Hepatocyte (in vitro differentiated cells): ENCODE measurements at regions not wholly inside any gene's neighbourhood (a gene's known extent, or its start where the extent isn't known, plus 50 kb on each side); places are given as distances from the start of the nearest gene placed in this dataset.

ENCODE experiments used
- DNase-seq: peaks from one replicate; pipeline ENCODE4 v3.0.0-alpha.2; 2016; ENCODE audit warnings: low spot score
- H2AFZ ChIP-seq: fragments of 200-600 bp; sonication (generic); 2 replicates; pipeline ENCODE4 v1.6.0; 2016; ENCODE audit warnings: antibody characterized with exemption, mild to moderate bottlenecking
- H3K27ac ChIP-seq: fragments of 200-600 bp; sonication (generic); 2 replicates; pipeline ENCODE4 v1.5.1; 2016; ENCODE audit warnings: mild to moderate bottlenecking
- H3K27me3 ChIP-seq: fragments of 200-600 bp; sonication (generic); 2 replicates; pipeline ENCODE4 v1.6.1; 2016
- H3K36me3 ChIP-seq: fragments of 200-600 bp; sonication (generic); replicated peaks from 2 replicates; pipeline ENCODE4 v1.5.1; 2016; ENCODE audit warnings: low read depth; ENCODE audit not compliant: insufficient read depth
- H3K4me1 ChIP-seq: fragments of 200-600 bp; sonication (generic); 2 replicates; pipeline ENCODE4 v1.5.1; 2016; ENCODE audit warnings: mild to moderate bottlenecking, moderate library complexity; ENCODE audit not compliant: insufficient read depth
- H3K4me2 ChIP-seq: fragments of 200-600 bp; sonication (generic); 2 replicates; pipeline ENCODE4 v1.6.0; 2016
- H3K4me3 ChIP-seq: fragments of 200-600 bp; sonication (generic); 2 replicates; pipeline ENCODE4 v1.5.1; 2016; ENCODE audit warnings: mild to moderate bottlenecking
- H3K79me2 ChIP-seq: fragments of 200-600 bp; sonication (generic); 2 replicates; pipeline ENCODE4 v1.6.0; 2017; ENCODE audit warnings: mild to moderate bottlenecking
- H3K9me2 ChIP-seq: fragments of 200-600 bp; sonication (generic); replicated peaks from 2 replicates; pipeline ENCODE4 v1.6.0; 2017; ENCODE audit warnings: mild to moderate bottlenecking; ENCODE audit not compliant: insufficient read depth
- H3K9me3 ChIP-seq: fragments of 200-600 bp; sonication (generic); 2 replicates; pipeline ENCODE4 v1.5.1; 2016; ENCODE audit warnings: low read depth, mild to moderate bottlenecking
- H4K20me1 ChIP-seq: fragments of 200-600 bp; sonication (generic); 2 replicates; pipeline ENCODE4 v1.6.0; 2016; ENCODE audit warnings: mild to moderate bottlenecking; ENCODE audit not compliant: insufficient read depth, poor library complexity, severe bottlenecking
- EZH2 ChIP-seq: fragments of 200-600 bp; sonication (generic); IDR thresholded peaks from 2 replicates; pipeline ENCODE4 v1.6.1; 2016; ENCODE audit warnings: antibody characterized with exemption, mild to moderate bottlenecking, borderline replicate concordance
- EZH2phosphoT487 ChIP-seq: fragments of 200-600 bp; sonication (generic); IDR thresholded peaks from one replicate; pipeline ENCODE4 v1.6.1; 2018; ENCODE audit warnings: antibody characterized with exemption, mild to moderate bottlenecking, low read depth, moderate library complexity; ENCODE audit not compliant: unreplicated experiment, severe bottlenecking
- WGBS: methylation state at CpG from one replicate; pipeline ENCODE4 v1.1.6; 2016; ENCODE audit warnings: low lambda C conversion rate; ENCODE audit errors: missing lambda C conversion rate; 5-methylcytosine and 5-hydroxymethylcytosine counted together
- TF ChIP-seq, protein P1 (sequence below): fragments of 200-600 bp; sonication (generic); IDR thresholded peaks from 2 replicates; pipeline ENCODE4 v1.5.1; 2016; ENCODE audit warnings: antibody characterized with exemption, mild to moderate bottlenecking; ENCODE audit not compliant: poor library complexity

- Histone ChIP-seq H4K20me1 (no peaks in the 10 kb centered on the region), H3K36me3 (no peaks in the 10 kb centered on the region), H3K27me3 (no peaks in the 10 kb centered on the region), H3K4me2 (no peak overlapping the region), H3K4me1 (no peaks in the 10 kb centered on the region), H3K9me3 (no peaks in the 10 kb centered on the region), H3K4me3 (no peak overlapping the region), H3K27ac (no peak overlapping the region), H3K9me2 (no peaks in the 10 kb centered on the region), H3K79me2 (no peaks in the 10 kb centered on the region), H2AFZ (no peak overlapping the region)
- TF ChIP-seq EZH2 (no peak), EZH2phosphoT487 (no peak)
- TF ChIP-seq, protein P1, sequence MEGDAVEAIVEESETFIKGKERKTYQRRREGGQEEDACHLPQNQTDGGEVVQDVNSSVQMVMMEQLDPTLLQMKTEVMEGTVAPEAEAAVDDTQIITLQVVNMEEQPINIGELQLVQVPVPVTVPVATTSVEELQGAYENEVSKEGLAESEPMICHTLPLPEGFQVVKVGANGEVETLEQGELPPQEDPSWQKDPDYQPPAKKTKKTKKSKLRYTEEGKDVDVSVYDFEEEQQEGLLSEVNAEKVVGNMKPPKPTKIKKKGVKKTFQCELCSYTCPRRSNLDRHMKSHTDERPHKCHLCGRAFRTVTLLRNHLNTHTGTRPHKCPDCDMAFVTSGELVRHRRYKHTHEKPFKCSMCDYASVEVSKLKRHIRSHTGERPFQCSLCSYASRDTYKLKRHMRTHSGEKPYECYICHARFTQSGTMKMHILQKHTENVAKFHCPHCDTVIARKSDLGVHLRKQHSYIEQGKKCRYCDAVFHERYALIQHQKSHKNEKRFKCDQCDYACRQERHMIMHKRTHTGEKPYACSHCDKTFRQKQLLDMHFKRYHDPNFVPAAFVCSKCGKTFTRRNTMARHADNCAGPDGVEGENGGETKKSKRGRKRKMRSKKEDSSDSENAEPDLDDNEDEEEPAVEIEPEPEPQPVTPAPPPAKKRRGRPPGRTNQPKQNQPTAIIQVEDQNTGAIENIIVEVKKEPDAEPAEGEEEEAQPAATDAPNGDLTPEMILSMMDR, result no peak
- no peak for DNase-seq
- WGBS, result 70% methylated on average over 7 of the region's 7 CpGs
Observed at GRCh38 chr15:87500240-87500639, 756.3 kb downstream of the NTRK3 start.

GRCh38 chr15:87498560-87498959, 758.0 kb downstream of the NTRK3 start:
- 60% methylated on average over 5 of the region's 5 CpGs for WGBS
- Histone ChIP-seq H3K79me2 (no peaks in the 10 kb centered on the region), H3K4me3 (no peak overlapping the region), H4K20me1 (no peaks in the 10 kb centered on the region), H3K4me1 (no peaks in the 10 kb centered on the region), H3K4me2 (no peak overlapping the region), H3K9me3 (no peaks in the 10 kb centered on the region), H2AFZ (no peak overlapping the region), H3K36me3 (no peaks in the 10 kb centered on the region), H3K27me3 (no peaks in the 10 kb centered on the region), H3K27ac (no peak overlapping the region), H3K9me2 (no peaks in the 10 kb centered on the region)
- TF ChIP-seq, protein P1, result no peak
- TF ChIP-seq EZH2phosphoT487, result no peak
- no peak for TF ChIP-seq EZH2
- peak; percentile 6 for DNase-seq

- Histone ChIP-seq H3K27me3 (no peaks in the 10 kb centered on the region), H4K20me1 (no peaks in the 10 kb centered on the region), H2AFZ (no peak overlapping the region), H3K4me2 (no peak overlapping the region), H3K4me3 (no peak overlapping the region), H3K9me2 (no peaks in the 10 kb centered on the region), H3K79me2 (no peaks in the 10 kb centered on the region), H3K27ac (no peak overlapping the region), H3K9me3 (no peaks in the 10 kb centered on the region), H3K4me1 (no peaks in the 10 kb centered on the region), H3K36me3 (no peaks in the 10 kb centered on the region)
- DNase-seq, result no peak
- TF ChIP-seq EZH2 (no peak), EZH2phosphoT487 (no peak)
- TF ChIP-seq, protein P1, result no peak
- 45% methylated on average over 2 of the region's 2 CpGs for WGBS
Observed at GRCh38 chr15:87496795-87497194, 759.7 kb downstream of the NTRK3 start.

DNA sequence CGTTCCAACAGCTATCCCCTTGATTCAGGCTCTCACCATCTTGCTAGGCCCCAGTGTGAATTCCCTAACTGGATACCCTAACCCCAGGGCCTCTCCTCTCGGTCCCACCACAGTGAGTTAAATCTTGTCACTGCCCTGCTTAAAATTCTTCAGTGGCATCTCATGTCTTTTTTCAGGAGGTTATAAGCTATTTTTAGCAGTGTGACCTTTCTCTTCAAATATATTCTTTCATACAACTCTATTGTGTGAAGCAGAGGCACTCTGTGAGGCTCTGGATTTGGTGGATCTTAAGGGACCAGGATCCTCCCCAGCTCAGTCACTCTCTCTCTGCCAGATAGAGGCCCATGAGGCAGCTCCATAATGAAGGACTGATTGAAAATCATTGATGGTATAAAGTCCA, 760.4 kb downstream of the NTRK3 start:
- H3K79me2 ChIP-seq, result no peaks in the 10 kb centered on the region
- WGBS, result 91% methylated on average over 2 of the region's 2 CpGs
- no peaks in the 10 kb centered on the region for H3K36me3 ChIP-seq
- no peak overlapping the region for H3K27ac ChIP-seq
- no peaks in the 10 kb centered on the region for H3K27me3 ChIP-seq
- no peak for DNase-seq
- no peak overlapping the region for H3K4me2 ChIP-seq
- H3K4me3 ChIP-seq, result no peak overlapping the region
- TF ChIP-seq, protein P1, result no peak
- H3K9me3 ChIP-seq, result no peaks in the 10 kb centered on the region
- no peak overlapping the region for H2AFZ ChIP-seq
- H3K9me2 ChIP-seq, result no peaks in the 10 kb centered on the region
- no peaks in the 10 kb centered on the region for H4K20me1 ChIP-seq
- no peaks in the 10 kb centered on the region for H3K4me1 ChIP-seq
